Neural progenitor cell (in vitro differentiated cells): ENCODE measurements at regions not wholly inside any gene's neighbourhood (a gene's known extent, or its start where the extent isn't known, plus 50 kb on each side); places are given as distances from the start of the nearest gene placed in this dataset.

Source experiments
- CTCF ChIP-seq: fragments of 200-600 bp; sonication (generic); IDR thresholded peaks from 2 replicates; pipeline ENCODE4 v1.5.1; 2017; ENCODE audit warnings: antibody characterized with exemption, mild to moderate bottlenecking
- EZH2 ChIP-seq: fragments of 200-600 bp; sonication (generic); IDR thresholded peaks from 2 replicates; pipeline ENCODE4 v1.6.1; 2017; ENCODE audit warnings: antibody characterized with exemption, mild to moderate bottlenecking, moderate library complexity

GRCh38 chr3:806006-806405 is 286.8 kb upstream of the CNTN6 start:
- TF ChIP-seq EZH2 (no peak), CTCF (no peak)
